HG03025 (cell line): ENCODE measurements at regions not wholly inside any gene's neighbourhood (a gene's known extent, or its start where the extent isn't known, plus 50 kb on each side); places are given as distances from the start of the nearest gene placed in this dataset.
"Not testable (repeated sequence)": the region's sequence is repeated elsewhere in the genome, so short reads cannot be mapped to it uniquely, and the experiment has no call there.

Source experiments
- ATAC-seq: cut with Tn5 transposase; IDR thresholded peaks from one replicate; pipeline ENCODE4 v1.9.1; 2021; ENCODE audit warnings: mild to moderate bottlenecking, moderate library complexity; ENCODE audit not compliant: unreplicated experiment, low FRiP score

DNA sequence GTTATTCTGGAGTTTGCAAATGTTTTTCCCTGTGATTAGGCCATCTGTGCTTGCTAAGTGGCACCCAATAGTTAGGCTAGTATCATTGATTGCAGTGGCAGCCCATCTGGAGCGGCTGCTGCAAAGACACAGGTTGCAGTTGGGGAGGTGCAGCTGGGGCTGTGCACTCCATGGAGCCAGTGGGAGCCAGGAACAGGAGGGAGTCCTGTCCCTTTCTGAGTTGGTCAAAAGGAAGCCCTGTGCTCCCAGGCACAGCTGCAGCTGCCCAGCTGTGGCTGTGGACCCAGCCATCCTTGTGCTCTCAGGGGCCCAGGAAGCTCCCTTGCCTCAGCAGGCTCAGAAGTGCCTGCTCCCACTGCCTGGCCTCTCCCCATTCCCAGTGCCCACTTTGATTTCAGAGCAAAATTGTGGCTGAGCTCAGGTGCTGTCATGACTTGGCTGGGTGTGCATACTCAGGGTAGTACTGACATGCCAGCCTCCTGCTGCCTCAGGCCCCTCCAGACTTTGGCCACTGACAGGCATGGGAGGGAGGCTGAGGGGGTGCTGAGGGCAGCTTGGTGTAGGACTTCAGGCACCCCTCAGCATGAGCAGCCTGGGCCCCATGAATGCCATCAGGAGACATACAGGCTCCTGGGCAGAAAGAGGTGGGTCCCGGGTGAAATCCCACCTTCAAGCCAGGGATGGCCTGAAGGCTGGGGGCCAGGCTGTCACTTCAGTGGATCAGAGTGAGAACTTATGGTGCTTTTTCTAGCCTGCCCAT, 270.6 kb downstream of the PCDH20 start:
- ATAC-seq, result no peak

DNA sequence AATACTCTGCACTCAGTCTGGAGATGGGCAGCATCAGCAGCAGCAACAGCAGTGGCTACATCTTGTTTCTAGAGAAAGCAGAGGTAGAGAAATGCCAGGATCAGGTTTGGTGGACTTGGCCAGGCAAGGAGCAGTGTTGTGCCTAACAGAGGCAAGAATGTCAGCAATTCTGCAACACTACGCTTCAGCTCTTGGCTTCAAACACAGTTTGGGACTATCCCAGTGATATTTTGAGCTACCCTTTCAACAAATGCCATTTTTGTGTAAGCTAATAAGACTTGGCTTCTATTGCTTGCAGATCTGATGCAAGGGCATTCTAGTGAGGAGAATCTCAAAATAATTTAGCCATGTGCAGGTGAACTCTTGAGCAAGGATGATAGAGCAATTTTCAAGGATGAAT, 271.3 kb downstream of the PCDH20 start:
- no peak for ATAC-seq

- ATAC-seq, result no peak
These were observed 273.1 kb downstream of the PCDH20 start for GRCh38 chr13:61142506-61142905.

DNA sequence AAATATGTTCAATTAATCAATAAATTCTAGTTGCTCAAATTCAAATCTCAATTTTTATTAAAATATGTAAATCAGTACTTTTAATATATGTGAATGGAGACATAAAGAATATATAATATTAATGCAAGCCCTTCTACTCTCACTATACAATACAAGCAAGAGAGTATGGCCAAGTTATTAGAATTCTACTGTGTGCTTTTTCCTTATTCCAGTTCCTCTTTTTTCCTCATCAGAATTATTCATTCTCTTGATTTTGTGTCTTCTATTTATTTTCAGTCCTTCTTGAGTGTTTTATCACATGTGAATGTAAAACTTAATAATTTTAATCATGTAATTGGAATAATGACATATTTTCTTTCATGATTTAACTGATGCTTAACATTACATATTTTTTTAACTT, 276.8 kb downstream of the PCDH20 start:
- ATAC-seq, result no peak

- no peak for ATAC-seq
These were observed 279.1 kb downstream of the PCDH20 start for GRCh38 chr13:61136515-61136914.

DNA sequence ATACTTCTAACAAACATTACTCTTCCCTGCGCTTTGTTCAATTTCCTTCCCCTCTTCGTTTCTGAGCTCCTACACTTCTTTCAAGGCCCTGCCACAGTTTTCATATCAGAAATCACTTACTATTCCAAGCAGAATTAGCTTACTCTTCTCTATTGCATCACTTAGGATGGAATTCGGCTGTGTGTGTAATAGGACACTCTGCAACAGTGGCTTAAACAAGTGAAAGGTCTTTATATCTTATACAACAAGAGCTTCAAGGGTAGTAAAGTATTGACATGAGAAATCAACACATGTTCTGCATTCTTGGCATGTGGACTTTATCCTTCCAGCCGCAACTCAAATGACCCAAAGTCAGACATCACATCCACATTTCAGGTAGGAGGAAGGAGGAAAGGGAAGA, 279.6 kb downstream of the PCDH20 start:
- no peak for ATAC-seq

DNA sequence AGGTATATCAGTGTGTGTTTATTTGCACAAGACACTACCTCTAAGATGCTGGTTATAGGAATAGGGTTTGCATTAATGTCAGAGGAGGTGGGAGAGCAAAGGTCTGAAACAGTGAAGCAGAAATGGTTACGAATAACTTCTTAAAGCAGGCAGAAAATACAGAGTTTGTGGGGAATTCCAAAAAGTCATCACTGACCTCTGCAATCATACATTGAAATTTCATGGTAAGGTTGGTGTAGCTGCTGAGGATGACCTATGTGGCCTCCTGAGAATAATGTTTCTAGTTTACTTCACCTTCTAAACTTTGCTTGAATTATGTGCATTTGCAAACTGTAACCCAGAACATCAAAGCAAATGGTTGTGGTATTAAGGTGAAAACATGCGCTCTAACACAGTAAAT, 280.1 kb downstream of the PCDH20 start:
- no peak for ATAC-seq

DNA sequence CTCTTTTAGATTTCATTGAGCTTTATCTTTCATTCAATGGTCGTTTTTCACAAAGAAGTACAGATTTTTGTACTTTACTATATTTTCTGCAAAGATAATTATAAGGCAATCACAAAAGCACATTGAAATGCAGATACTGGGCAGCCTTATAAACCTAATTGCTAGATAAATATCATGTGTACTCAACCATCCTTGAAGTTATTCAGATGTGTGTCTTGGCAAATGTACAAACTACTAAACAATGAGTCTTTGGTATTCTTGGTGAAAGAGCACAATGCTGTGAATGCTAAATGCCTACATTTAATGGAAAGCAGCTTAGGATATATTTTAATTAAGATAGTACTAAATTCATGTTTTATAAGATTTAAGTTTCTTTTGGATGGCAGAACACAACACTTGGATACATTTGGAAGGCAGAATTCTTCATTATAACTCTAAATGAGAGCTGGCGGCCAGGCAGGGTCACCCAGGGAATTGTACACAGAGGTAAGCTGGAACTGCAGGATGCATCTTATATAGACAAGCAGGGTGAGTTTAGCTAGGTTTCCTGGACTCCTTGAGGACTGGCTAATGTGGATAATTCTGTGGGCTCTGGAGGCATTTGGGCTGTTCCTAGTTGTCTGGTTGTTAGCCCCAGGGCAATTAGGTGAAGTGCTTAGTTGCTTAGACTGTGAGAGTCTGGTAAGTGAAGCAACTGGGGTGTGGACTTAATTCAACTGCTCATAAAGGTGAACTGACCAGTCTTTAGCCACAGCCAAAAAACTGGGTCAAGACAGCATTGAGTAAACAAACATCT, 286.6 kb downstream of the PCDH20 start:
- ATAC-seq, result no peak

GRCh38 chr13:61123538-61124289, 291.9 kb downstream of the PCDH20 start:
- no peak for ATAC-seq

GRCh38 chr13:61113140-61113658, 302.4 kb downstream of the PCDH20 start:
- ATAC-seq, result no peak

DNA sequence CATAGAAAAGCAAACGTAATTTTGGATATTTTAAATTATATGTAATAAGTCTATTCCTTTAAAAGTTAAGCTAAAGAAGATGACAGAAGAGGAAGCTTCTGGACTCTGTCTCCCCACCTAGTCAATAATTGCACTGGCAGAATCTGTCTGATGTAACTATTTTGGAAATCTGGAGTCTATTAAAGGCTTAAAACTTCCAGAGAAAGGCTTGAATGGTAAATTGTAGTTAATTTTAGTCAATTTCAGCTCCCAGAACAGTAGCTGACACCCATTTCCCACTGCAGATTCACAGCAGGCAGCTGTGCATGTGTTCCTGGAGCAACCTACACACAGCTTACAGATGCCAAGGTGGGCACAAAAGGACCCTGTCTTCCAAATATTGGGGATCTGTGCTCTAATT, 304.1 kb downstream of the PCDH20 start:
- no peak for ATAC-seq

DNA sequence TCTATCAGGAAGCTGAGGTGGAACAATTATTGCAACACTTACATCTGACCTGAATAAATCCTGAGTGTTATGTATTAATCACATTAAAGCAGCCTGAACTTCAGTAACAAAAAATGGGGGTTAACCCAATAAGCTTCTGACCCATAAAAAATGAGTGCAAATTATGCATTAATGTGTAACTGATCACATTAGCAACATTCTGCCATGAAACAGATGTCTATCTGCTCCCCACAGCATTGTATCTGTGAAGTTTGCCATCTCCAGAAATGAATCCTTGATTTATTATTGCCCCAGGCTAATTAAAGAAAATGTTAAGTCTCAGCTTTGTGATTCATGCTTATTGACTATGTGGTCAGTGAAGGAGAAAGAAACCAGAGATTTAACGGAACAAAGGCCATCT, 304.9 kb downstream of the PCDH20 start:
- no peak for ATAC-seq

GRCh38 chr13:61109741-61110140, 305.9 kb downstream of the PCDH20 start:
- ATAC-seq, result no peak

- ATAC-seq, result no peak
These were observed 307.7 kb downstream of the PCDH20 start for GRCh38 chr13:61107989-61108388.

DNA sequence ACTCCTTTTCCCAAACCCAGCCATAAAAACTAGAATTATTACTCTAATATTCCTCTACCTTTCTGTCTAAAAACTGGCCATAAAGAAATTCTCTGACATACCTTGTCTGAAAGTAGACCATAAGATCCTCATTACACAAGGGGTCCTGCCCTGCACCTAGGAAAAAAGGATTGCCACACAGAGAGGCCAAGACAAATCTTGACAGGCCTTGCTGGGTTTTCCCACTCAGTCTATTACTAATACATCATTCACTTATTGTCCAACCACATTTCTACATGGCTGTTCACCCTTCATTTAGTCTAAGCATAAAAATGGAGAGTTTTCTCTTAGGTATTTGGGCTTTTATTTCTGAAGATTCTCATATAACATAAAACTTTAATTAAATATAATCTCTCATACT, 319.8 kb downstream of the PCDH20 start:
- ATAC-seq, result no peak

DNA sequence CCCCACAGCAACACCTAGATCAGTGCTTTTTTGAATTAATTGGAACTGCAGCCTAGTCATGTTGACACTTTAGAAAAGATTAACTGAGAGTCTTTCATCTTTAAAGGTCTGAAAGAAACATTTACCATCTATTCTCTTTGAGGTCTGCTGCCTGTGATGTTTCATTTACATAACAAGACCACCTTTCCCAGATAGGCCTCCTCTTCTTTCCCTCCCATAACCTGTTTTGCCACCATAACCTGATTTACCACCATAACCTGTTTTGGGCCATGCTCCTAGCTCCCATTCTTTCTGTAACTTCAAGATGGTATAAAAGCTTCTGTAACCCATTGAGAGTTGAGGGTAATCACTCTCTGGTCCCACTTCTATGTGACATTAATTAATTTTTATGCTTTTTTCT, 320.8 kb downstream of the PCDH20 start:
- ATAC-seq, result no peak

DNA sequence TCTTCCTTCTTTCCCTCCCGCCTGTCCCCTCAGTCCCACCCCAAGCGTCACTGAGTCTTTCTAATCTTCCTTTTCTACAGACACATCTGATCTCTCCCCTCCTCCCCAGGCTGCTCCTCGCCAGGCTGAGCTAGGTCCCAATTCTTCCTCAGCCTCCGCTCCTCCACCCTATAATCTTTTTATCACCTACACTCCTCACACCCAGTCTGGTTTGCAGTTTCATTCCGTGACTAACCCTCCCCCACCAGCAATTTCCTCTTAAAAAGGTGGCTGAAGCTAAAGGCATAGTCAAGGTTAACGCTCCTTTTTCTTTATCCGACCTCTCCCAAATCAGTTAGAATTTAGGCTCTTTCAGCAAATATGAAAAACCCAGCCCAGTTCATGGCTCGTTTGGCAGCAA, 325.8 kb downstream of the PCDH20 start:
- ATAC-seq, result not testable (repeated sequence)

DNA sequence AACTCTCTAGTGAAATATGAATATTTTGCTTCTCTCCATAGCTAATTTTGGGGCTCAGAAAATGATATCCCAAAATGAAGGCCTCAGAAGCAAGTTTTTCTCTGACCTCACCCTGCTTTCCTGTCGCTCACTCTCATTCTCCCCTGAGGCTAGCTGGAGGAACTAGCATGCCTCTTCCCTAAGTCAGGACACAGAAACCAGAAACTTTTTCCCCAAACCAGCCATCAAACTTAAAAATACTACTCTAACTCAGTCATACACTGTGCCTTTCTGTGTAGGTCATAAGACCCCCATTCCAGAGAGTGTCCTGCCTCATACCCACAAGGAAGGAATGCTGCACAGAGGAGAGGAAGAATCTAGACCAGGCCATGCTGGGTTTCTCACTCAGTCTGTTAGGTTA, 329.6 kb downstream of the PCDH20 start:
- no peak for ATAC-seq

DNA sequence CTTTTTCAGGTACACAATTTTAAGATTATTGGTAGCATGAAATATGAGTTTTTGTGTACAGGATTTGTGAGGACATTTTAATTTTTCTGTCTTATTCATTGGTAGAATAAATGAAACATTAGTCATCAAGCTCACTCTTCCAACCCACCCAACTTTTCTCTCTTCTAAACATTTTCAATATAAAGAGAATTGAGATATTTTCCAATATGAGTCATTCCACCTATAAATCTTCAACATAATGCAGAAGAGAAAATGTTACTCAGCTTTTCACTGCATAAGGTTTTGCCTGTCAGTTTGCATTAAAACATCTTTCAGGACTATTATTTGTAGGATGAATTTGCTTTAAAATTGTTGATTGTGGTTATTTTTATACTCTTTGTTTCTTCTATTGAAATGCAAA, 330.7 kb downstream of the PCDH20 start:
- no peak for ATAC-seq

DNA sequence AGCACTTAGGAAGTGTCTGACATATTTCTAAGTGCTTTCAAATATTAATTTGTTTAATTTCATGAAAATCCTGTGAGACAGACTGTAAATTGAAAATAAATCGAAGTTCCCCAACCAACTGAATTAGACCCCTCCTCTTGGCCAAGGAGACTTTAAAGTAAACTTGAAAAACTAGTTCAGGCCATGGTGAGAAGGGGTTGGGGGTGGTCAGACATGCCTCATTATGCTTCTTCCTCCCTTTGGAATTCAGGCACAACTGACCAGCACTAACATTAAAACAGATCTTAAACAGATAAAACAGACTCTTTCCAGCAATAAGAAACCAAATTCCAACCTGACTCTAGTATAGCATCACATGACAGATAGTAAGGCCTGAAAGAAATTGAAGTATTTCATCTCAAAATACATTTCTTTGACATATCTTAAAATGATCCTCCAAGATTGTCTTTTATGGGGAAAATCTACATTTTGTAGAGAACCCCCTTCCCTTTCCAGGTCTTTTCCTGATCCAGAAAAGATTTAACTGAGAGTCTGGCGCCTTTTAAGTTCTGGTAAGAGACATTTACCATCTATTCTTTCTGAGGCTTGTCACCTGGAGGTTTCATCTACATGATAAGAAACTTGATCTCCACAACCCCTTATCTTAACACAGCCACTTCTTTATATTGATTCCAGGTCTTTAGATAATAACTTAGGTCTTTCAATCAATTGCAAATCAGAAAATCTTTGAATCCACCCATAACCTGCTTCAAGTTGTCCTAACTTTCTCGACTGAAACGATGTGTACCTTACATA, 336.5 kb downstream of the PCDH20 start:
- ATAC-seq, result no peak
